H9 (cell line): ENCODE measurements at regions not wholly inside any gene's neighbourhood (a gene's known extent, or its start where the extent isn't known, plus 50 kb on each side); places are given as distances from the start of the nearest gene placed in this dataset.

Experiments
- DNase-seq: peaks from one replicate; pipeline ENCODE4 v3.0.0-alpha.2; 2017
- H2AFZ ChIP-seq: one replicate; pipeline ENCODE4 v1.6.1; 2013; ENCODE audit warnings: mild to moderate bottlenecking, low read length, control low read depth, moderate library complexity
- H2AK5ac ChIP-seq: 2 replicates; pipeline ENCODE4 v1.6.1; 2013; ENCODE audit warnings: low read length, control low read depth, mixed read lengths; ENCODE audit not compliant: insufficient read length
- H2BK120ac ChIP-seq: one replicate; pipeline ENCODE4 v1.6.1; 2013; ENCODE audit warnings: low read depth, mild to moderate bottlenecking, low read length, control low read depth, inconsistent platforms; ENCODE audit not compliant: poor library complexity, severe bottlenecking
- H2BK12ac ChIP-seq: 2 replicates; pipeline ENCODE4 v1.6.1; 2013; ENCODE audit warnings: low read length, control low read depth, mixed read lengths, low read depth; ENCODE audit not compliant: insufficient read length
- H2BK15ac ChIP-seq: 2 replicates; pipeline ENCODE4 v1.6.1; 2013; ENCODE audit warnings: low read depth, low read length, control low read depth
- H2BK20ac ChIP-seq: one replicate; pipeline ENCODE4 v1.6.1; 2013; ENCODE audit warnings: low read depth, mild to moderate bottlenecking, low read length, control low read depth, inconsistent platforms; ENCODE audit not compliant: poor library complexity, severe bottlenecking
- H2BK5ac ChIP-seq: 2 replicates; pipeline ENCODE4 v1.6.1; 2013; ENCODE audit warnings: low read length, control low read depth, mixed read lengths; ENCODE audit not compliant: insufficient read length
- H3K14ac ChIP-seq: 2 replicates; pipeline ENCODE4 v1.6.1; 2013; ENCODE audit warnings: low read length, control low read depth; ENCODE audit not compliant: insufficient read depth
- H3K18ac ChIP-seq: 2 replicates; pipeline ENCODE4 v1.6.1; 2013; ENCODE audit warnings: low read depth, mild to moderate bottlenecking, mixed read lengths, low read length, control low read depth; ENCODE audit not compliant: insufficient read length
- H3K23ac ChIP-seq: 2 replicates; pipeline ENCODE4 v1.6.1; 2013; ENCODE audit warnings: low read length, control low read depth, mixed read lengths, low read depth; ENCODE audit not compliant: insufficient read length
- H3K23me2 ChIP-seq: 2 replicates; pipeline ENCODE4 v1.6.1; 2013; ENCODE audit warnings: low read depth, mild to moderate bottlenecking, mixed read lengths, low read length, control low read depth; ENCODE audit not compliant: insufficient read length, poor library complexity, severe bottlenecking
- H3K27ac ChIP-seq: 2 replicates; pipeline ENCODE4 v1.5.1; 2013; ENCODE audit warnings: low read length, control low read depth, mixed read lengths, low read depth; ENCODE audit not compliant: insufficient read length
- H3K27me3 ChIP-seq: 2 replicates; pipeline ENCODE4 v1.6.1; 2013; ENCODE audit warnings: low read length, control low read depth, inconsistent platforms; ENCODE audit not compliant: insufficient read depth
- H3K4ac ChIP-seq: 2 replicates; pipeline ENCODE4 v1.6.1; 2013; ENCODE audit warnings: low read depth, mild to moderate bottlenecking, control low read depth, inconsistent platforms, low read length, moderate library complexity
- H3K4me1 ChIP-seq: 2 replicates; pipeline ENCODE4 v1.6.1; 2013; ENCODE audit warnings: low read length, control low read depth, inconsistent platforms; ENCODE audit not compliant: insufficient read depth
- H3K4me2 ChIP-seq: 2 replicates; pipeline ENCODE4 v1.6.1; 2013; ENCODE audit warnings: low read length, control low read depth, mixed read lengths; ENCODE audit not compliant: insufficient read length, insufficient read depth
- H3K56ac ChIP-seq: 2 replicates; pipeline ENCODE4 v1.6.1; 2013; ENCODE audit warnings: low read depth, mild to moderate bottlenecking, mixed read lengths, low read length, control low read depth; ENCODE audit not compliant: insufficient read length
- H3K79me1 ChIP-seq: 2 replicates; pipeline ENCODE4 v1.6.1; 2013; ENCODE audit warnings: low read depth, mild to moderate bottlenecking, moderate library complexity, low read length, control low read depth, inconsistent platforms; ENCODE audit not compliant: insufficient read depth, poor library complexity, severe bottlenecking
- H3K79me2 ChIP-seq: 2 replicates; pipeline ENCODE4 v1.6.1; 2013; ENCODE audit warnings: low read length, control low read depth, inconsistent platforms; ENCODE audit not compliant: insufficient read depth
- H3K9ac ChIP-seq: 2 replicates; pipeline ENCODE4 v1.6.1; 2013; ENCODE audit warnings: low read length, control low read depth, mixed read lengths; ENCODE audit not compliant: insufficient read length; ENCODE audit errors: extremely low read depth
- H3K9me3 ChIP-seq: one replicate; pipeline ENCODE4 v1.6.1; 2013; ENCODE audit warnings: low read depth, low read length, inconsistent platforms; ENCODE audit not compliant: control insufficient read depth
- H3T11ph ChIP-seq: one replicate; pipeline ENCODE4 v1.6.1; 2013; ENCODE audit warnings: mild to moderate bottlenecking, low read length, control low read depth, inconsistent platforms
- H4K20me1 ChIP-seq: one replicate; pipeline ENCODE4 v1.6.1; 2013; ENCODE audit not compliant: control insufficient read depth, insufficient read length, insufficient read depth
- H4K5ac ChIP-seq: 2 replicates; pipeline ENCODE4 v1.6.1; 2013; ENCODE audit warnings: low read depth, mild to moderate bottlenecking, mixed read lengths, low read length, control low read depth; ENCODE audit not compliant: insufficient read length
- H4K8ac ChIP-seq: replicated peaks from 2 replicates; pipeline ENCODE4 v1.6.1; 2013; ENCODE audit warnings: low read length, control low read depth, mixed read lengths, low read depth; ENCODE audit not compliant: insufficient read length
- H4K91ac ChIP-seq: 2 replicates; pipeline ENCODE4 v1.6.1; 2013; ENCODE audit warnings: low read depth, mild to moderate bottlenecking, moderate library complexity, mixed read lengths, low read length, control low read depth; ENCODE audit not compliant: insufficient read length
- H3K27ac Mint-ChIP-seq, 3 experiments: 2 replicates in 2 of 3; 3 replicates in 1 of 3; pipeline ENCODE4 v1.8.0; 2020 to 2021; ENCODE audit warnings: mixed read lengths in 3 of 3, mild to moderate bottlenecking in 1 of 3, moderate library complexity in 1 of 3
- H3K27me3 Mint-ChIP-seq: 2 replicates; pipeline ENCODE4 v1.8.0; 2021; ENCODE audit warnings: low read depth, mild to moderate bottlenecking, moderate library complexity, mixed read lengths
- H3K36me3 Mint-ChIP-seq, 3 experiments: 2 replicates in 2 of 3; 3 replicates in 1 of 3; pipeline ENCODE4 v1.8.0; 2020 to 2021; ENCODE audit warnings: low read depth in 3 of 3, mixed read lengths in 3 of 3; ENCODE audit not compliant: insufficient read depth in 1 of 3
- H3K4me1 Mint-ChIP-seq, 2 experiments: 2 replicates each; pipeline ENCODE4 v1.8.0; 2020; ENCODE audit warnings: mixed read lengths in 2 of 2
- H3K4me3 Mint-ChIP-seq, 2 experiments: 2 replicates in 1 of 2; 3 replicates in 1 of 2; pipeline ENCODE4 v1.8.0; 2020 to 2021; ENCODE audit warnings: mild to moderate bottlenecking in 2 of 2, mixed read lengths in 2 of 2, moderate library complexity in 1 of 2
- H3K9me3 Mint-ChIP-seq, 2 experiments: 2 replicates in 1 of 2; 3 replicates in 1 of 2; pipeline ENCODE4 v1.8.0; 2020; ENCODE audit warnings: mild to moderate bottlenecking in 2 of 2, mixed read lengths in 2 of 2, moderate library complexity in 1 of 2
- CTCF ChIP-seq: fragments of 200-600 bp; sonication (generic); conservative IDR thresholded peaks from 3 replicates; pipeline ENCODE4 v1.8.0; 2021; ENCODE audit warnings: antibody characterized with exemption, mild to moderate bottlenecking
- WGBS: extraction: QIAGEN DNeasy Blood & Tissue Kit; methylation state at CpG from one replicate; pipeline ENCODE4 v1.1.7; 2013; ENCODE audit warnings: missing lambda C conversion rate, low lambda C conversion rate, mixed read lengths; ENCODE audit not compliant: insufficient read length; ENCODE audit errors: extremely low coverage; 5-methylcytosine and 5-hydroxymethylcytosine counted together

- Histone ChIP-seq H3K9me3 (no peaks in the 10 kb centered on the region), H3K79me1 (no peaks in the 10 kb centered on the region), H4K8ac (no peak overlapping the region), H2BK12ac (no peak overlapping the region), H3K56ac (no peak overlapping the region), H3K27me3 (no peaks in the 10 kb centered on the region), H3K27ac (no peak overlapping the region), H3T11ph (no peak overlapping the region), H4K5ac (no peak overlapping the region), H3K23me2 (no peaks in the 10 kb centered on the region), H3K4ac (no peak overlapping the region), H3K14ac (no peak overlapping the region), H3K4me2 (no peak overlapping the region), H4K91ac (no peak overlapping the region), H2BK5ac (no peak overlapping the region), H2BK120ac (no peak overlapping the region), H3K18ac (no peak overlapping the region), H2BK20ac (no peak overlapping the region), H2BK15ac (no peak overlapping the region), H4K20me1 (no peaks in the 10 kb centered on the region), H3K23ac (no peak overlapping the region), H3K4me1 (no peaks in the 10 kb centered on the region), H3K9ac (no peak overlapping the region), H3K79me2 (no peaks in the 10 kb centered on the region), H2AK5ac (no peak overlapping the region), H2AFZ (no peak overlapping the region)
- H3K27ac Mint-ChIP-seq, result no peak overlapping the region
- no peak for TF ChIP-seq CTCF
- WGBS, result no CpG with 5 or more reads among the region's 4 CpGs
- H3K36me3 Mint-ChIP-seq, result no peaks in the 10 kb centered on the region
- H3K27me3 Mint-ChIP-seq, result no peaks in the 10 kb centered on the region
- H3K9me3 Mint-ChIP-seq, result peaks cover 0 to 25% of the 10 kb centered on the region in 2 experiments; a peak in 1 of 5 replicates
- H3K4me1 Mint-ChIP-seq, result no peaks in the 10 kb centered on the region
- no peak for DNase-seq
- H3K4me3 Mint-ChIP-seq, result no peak overlapping the region
These were observed 114.1 kb downstream of the FAM9B start for GRCh38 chrX:8919801-8920200.
